Right ventricle myocardium superior (tissue), 1 donor: ENCODE measurements at regions not wholly inside any gene's neighbourhood (a gene's known extent, or its start where the extent isn't known, plus 50 kb on each side); places are given as distances from the start of the nearest gene placed in this dataset.
"Not testable (repeated sequence)": the region's sequence is repeated elsewhere in the genome, so short reads cannot be mapped to it uniquely, and the experiment has no call there.

ENCODE experiments used
- ATAC-seq: fragments of 200-7000 bp; cut with Tn5 transposase; one replicate; pipeline ENCODE4 v1.9.1; 2020; ENCODE audit warnings: mild to moderate bottlenecking; ENCODE audit not compliant: poor library complexity
- DNase-seq: peaks from one replicate; pipeline ENCODE4 v3.0.0-alpha.2; 2020
- intact Hi-C: fragments of 100-400 bp; cut with DNase I; formaldehyde crosslinking; loops from one replicate; pipeline ENCODE4 v1.11.2; 2022
- donor health status: DM: no; HTN: yes; CAD: no; lungs with severe emphysema.

DNA sequence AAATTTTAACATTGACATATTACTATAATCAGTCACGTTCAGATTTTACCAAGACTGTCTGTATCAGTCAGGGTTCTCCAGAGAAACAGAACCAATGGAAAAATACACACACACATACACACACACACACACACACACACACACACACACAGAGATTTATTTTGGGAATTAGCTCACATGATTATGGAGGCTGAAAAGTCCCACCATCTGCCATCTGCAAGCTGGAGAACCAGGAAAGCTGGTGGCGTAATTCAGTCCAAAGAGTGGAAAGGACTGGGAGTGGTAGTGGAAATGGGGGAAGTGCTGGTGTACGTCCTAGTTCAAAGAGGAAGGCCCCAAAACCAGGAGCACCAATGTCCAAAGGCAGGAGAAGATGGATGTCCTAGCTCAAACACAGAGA is 166.4 kb downstream of the AKAIN1 start:
- intact Hi-C loops: no loop called here
- DNase-seq (no peak), ATAC-seq (no peak)

DNA sequence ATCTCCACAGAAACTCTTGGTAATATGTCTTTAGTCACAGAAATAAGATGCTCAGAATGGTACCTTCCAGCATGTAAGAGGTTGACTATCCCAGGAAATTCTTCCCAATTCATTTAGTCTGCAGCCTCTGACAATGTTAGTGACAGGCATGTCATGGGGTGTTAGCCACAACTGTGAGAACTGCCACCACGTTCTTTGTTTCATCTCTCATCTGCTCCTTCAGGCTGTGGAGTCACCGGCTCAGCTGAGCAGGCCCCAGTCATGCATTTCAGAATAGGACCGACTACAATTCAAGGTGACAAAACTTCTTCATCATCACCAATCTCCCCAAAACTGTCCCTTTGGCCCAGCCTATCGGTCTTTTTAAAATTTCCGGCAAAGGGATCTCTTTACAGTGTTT is 167.5 kb downstream of the AKAIN1 start:
- no peak for ATAC-seq
- intact Hi-C loops: no loop called here
- no peak for DNase-seq

DNA sequence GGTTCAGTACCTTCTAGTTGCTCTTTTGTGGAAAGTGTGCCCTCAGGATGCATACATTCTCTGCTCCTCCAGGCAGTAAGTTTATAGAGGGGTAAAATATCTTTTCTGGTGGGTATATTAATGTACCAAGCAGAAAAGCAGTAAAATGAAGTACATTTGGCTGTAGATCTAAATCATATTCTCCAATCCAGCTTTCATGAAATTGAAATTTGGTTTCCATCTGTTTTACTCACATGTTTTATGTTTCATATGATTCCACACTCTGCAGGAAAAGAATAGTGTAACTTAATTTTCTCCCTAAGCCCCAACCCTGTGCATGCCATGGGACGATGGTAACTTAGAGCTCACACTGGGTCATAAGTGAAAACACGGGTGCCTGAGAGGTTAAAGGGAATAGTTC is 172.3 kb downstream of the AKAIN1 start:
- DNase-seq: no peak
- ATAC-seq: no peak
- intact Hi-C loops: no loop called here

DNA sequence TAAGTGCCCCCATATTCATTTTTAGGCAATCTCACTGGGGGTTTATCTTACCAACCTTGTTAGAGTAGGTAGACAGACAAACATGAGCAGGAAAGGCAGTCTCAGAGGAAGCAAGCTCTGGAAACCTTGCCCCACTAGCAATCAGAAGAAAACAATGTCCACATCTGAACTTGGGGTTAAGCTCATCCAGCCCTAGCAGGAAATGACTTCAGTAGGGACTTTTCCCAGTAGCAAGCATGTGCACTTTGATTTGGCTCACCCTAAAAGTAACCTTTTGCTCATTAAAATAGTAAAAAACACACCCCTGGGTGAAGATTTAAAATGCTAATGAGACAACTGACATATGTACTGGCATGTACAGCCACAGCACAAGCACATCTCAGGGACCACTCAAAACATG is 175.5 kb downstream of the AKAIN1 start:
- no peak for ATAC-seq
- DNase-seq: no peak
- intact Hi-C loops: no loop called here

DNA sequence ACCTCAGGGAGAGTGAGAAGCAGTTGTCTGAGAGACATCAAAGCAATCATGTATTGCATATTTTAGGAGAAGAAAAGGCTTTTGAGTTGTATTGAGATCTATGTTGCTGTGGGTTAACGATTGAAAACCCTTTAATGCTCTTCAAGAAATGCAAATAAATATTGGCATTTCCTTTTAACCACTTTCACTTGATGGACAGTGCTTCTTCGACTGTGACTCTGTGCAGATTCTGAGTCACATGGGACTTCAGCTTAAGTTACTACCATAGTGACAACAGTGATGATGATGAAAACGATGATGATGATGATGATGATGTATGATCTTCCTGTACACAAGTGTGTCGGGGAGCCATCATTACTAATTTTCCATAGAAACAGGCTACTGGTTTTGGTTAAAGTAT is 181.8 kb downstream of the AKAIN1 start:
- intact Hi-C loops: no loop called here
- ATAC-seq (no peak), DNase-seq (no peak)

DNA sequence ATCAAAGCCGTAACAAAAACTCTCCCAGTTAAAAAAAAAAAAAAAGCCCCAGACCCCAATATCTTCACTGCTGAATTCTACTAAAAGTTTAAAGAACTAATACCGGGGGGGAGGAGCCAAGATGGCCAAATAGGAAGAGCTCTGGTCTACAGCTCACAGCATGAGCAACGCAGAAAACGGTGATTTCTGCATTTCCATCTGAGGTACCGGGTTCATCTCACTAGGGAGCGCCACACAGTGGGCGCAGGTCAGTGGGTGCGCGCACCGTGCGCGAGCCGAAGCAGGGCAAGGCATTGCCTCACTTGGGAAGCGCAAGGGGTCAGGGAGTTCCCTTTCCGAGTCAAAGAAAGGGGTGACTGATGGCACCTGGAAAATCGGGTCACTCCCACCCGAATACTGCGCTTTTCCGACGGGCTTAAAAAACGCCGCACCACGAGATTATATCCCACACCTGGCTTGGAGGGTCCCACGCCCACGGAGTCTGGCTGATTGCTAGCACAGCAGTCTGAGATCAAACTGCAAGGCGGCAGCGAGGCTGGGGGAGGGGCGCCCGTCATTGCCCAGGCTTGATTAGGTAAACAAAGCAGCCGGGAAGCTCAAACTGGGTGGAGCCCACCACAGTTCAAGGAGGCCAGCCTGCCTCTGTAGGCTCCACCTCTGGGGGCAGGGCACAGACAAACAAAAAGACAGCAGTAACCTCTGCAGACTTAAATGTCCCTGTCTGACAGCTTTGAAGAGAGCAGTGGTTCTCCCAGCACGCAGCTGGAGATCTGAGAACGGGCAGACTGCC is 192.8 kb downstream of the AKAIN1 start:
- intact Hi-C loops, ATAC-seq, DNase-seq: not testable (repeated sequence)

DNA sequence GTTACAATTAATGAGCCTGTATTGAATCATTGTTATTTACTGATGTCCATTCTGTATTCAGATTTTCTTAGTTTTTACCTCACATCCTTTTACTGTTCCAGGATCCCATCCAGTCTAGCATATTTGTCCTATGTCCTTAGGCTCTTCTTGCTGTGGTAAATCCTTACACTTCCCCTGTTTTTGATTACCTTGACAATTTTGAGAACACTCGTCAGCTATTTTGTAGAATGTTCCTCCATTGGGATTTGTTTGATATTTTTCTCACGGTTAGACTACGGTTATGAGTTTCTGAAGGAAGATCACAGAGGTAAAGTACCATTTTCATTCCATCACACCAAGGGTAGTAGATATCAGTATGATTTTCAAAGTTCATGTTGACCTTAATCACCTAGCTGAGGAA is 202.3 kb downstream of the AKAIN1 start:
- DNase-seq: no peak
- intact Hi-C loops: no loop called here

DNA sequence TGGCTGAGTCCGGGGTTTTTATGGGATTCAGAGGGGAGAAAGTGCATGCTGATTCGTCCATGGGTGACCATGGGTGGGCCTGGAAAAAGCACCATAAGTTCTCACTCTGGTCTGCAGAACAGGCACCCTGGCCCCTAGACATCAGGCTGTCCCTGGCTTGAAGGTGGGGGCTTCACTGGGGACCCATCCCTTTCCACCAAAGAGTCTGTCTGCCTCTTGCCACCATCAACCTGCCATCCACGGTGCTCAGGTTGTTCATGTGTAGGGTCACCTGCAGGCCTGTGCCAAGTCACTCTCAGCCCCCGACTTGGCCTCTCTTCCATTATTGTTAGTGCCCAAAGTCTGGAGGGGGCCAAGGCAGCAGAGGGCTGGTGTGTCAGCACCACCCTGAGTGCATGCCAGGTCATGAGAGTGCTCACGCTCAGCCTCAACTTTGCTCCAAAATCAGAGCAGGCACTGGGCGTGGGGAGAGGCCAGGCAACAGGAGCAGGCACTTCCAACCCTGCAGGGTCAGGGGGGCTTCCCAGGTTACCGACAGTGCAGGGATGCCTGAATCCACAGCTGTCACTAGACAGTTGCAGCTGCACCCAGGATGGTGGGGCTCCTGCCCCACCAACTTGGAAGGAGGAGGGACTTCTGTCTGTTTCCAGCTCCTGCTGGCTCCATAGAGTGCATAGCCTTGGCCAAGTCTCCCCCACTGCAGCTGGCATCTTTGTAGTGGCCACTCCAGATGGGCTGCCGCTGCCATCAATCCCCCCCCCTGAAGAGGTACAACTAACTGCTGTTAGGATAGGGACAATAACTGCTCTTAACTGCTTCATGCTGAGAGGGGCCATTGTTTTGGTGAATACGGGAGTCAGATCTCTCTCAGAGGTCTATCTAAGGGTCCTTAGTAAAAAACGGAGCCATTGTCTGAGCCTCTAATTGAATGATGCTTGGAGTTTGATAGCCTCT is 209.3 kb downstream of the AKAIN1 start:
- ATAC-seq: no peak
- intact Hi-C loops: no loop called here
- no peak for DNase-seq

More for the DNA sequence above, 202.3 kb downstream of the AKAIN1 start:
- no peak for ATAC-seq

DNA sequence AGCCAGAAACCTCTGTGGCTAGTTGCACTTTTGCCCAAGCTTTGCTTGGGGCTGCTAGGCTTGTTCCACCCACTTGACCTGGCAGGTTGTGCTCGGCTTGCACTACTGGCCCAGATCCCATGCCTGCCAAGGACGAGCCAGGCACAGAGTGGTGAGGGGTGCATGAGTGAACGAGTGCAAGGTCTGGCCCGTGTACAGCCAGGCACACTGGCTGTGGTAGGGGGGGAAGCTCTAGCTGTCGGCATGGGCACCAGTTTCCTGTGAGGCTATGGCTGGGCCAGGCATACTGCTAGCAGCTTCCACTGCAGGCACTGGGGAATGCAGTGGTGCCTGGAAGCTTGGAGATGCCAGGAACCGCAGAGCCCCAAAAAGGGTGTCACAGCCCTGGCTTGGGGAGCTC is 210.4 kb downstream of the AKAIN1 start:
- no peak for DNase-seq
- intact Hi-C loops: no loop called here
- no peak for ATAC-seq

DNA sequence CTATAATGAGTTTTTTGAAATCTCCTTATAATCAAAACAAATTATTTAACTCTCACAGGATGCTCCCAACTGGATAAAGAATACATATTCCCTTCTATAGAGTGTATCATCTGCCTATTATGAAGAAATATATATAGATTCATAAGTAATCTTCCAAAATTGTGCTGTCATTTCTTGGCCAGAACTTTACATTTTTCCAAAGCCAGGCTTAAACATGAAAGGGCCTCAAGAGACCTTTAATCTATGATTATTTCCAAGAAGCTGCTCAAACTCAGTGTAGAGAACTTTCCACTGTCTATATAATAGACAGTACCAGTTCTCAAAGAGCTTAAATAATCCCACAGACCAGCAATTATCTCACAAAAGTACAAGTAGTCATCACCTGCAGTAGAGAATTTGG is 211.0 kb downstream of the AKAIN1 start:
- intact Hi-C loops: no loop called here
- no peak for DNase-seq
- no peak for ATAC-seq

DNA sequence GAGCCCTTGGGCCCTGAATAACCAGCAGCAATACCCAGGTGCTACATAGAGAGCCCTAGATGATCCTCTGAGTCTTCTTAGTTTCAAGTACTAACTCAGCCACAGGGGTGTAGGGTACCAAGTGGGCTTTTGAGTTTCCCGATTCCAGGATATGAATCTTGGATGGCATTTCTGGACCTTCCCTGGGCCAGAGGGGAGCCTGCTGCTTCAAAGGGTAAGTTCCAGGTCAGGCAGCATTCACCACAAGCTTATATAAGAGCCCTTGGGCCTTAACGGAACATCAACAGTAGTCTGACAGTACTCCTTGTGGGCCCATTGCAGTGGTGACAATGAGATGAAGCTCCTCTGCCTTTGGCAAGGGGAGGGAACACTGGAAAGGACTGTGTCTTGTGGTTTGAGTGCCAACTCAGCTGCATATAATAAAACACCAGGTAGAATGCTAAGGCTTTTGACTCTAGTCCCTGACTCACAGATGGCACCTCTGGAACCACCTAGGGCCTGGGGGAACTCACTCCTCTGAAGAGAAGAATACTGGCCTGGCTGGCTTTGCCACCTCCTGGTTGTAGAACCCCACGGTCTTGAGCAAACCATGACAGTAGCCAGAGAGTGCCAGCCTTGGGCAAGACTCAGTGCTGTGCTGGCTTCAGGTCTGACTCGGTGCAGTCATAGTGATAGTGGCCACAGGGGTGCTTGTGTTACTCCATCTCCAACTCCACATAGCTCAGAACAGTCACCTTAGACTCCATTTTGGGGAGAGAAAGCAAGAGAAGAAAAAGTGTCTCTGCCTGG is 235.7 kb downstream of the AKAIN1 start:
- intact Hi-C loops: no loop called here
- ATAC-seq (no peak), DNase-seq (no peak)

DNA sequence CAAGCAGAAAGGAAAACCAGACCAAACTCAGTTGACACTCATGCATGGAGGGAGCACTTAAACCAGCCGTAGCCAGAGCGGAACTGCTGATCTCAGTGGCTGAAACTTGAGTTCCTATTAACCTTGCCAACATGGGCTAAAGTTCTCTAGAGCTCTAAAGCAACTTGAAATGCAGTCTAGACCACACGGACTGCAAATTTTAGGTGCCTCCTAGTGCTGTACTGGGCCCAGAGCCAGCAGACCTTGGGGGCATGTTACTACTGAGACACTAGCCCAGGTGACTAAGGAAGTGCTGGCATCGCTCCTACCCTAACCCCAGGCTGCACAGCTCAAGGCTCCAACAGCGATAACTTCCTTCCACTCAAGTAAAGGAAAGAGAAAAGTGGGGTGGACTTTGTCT is 236.5 kb downstream of the AKAIN1 start:
- intact Hi-C loops: no loop called here
- ATAC-seq (no peak), DNase-seq (no peak)

DNA sequence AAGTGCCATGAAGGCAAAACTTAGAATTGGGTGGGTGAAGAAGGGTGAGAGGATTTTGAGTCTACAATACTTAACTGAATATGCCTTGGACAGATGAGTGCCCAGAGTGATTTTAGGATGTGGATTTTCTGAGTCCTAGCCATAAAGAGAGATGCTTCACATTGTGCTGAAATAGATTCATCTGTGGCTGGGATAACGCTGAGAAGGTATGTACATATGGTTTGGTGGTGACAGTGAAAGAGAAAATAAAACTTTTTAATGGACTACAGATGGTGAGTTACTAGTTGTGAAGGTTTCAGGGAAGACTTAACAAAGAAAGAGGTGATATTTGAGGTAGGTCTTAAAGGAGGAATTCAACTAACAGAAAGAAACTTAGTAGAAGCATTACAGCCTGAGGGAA is 265.8 kb downstream of the AKAIN1 start:
- intact Hi-C loops: no loop called here

DNA sequence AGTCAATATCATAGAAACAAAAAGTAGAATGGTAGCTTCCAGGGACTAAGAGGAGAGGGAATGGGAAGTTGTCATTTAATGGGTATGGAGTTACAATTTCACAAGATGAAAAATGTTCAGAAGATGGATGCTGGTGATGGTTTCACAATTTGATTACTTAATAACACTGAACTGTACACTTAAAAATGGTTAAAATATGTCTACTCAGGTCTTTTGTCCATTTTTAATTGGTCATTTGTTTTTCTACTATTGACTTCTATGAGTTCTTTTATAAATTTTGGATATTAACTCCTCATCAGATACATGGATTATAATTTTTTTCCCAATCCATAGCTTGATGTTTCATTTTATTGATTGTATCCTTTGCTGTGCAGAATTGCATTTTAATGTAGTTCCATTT is 275.5 kb downstream of the AKAIN1 start:
- no peak for ATAC-seq
- DNase-seq: no peak
- intact Hi-C loops: no loop called here

More for the DNA sequence above, 265.8 kb downstream of the AKAIN1 start:
- no peak for ATAC-seq
- DNase-seq: no peak

DNA sequence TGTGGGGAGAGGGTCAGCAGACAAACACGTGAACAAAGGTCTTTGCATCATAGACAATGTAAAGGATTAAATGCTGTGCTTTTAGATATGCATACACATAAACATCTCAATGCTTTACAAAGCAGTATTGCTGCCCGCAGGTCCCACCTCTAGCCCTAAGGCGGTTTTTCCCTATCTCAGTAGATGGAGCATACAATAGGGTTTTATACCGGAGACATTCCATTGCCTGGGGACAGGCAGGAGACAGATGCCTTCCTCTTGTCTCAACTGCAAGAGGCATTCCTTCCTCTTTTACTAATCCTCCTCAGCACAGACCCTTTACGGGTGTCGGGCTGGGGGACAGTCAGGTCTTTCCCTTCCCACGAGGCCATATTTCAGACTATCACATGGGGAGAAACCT is 279.5 kb downstream of the AKAIN1 start:
- intact Hi-C loops, DNase-seq, ATAC-seq: not testable (repeated sequence)

DNA sequence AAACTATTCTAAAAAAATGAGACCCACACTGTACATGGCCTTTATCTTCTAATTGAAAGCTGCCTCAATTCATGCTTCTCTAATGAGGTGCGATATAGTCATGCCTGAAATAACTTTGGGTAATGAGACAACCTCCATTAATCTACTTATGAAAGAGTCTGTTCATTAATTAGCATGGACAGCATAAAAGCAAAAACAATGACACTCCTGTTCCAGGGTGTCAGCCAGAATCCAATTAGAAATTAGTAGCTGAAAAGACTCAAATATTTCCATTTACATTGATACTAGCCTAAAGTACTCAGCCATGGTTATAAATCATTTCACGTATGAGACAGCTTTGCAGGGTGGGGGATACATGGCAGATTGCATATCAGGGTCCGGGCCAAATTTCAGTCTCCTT is 288.7 kb downstream of the AKAIN1 start:
- no peak for DNase-seq
- no peak for ATAC-seq
- intact Hi-C loops: no loop called here

DNA sequence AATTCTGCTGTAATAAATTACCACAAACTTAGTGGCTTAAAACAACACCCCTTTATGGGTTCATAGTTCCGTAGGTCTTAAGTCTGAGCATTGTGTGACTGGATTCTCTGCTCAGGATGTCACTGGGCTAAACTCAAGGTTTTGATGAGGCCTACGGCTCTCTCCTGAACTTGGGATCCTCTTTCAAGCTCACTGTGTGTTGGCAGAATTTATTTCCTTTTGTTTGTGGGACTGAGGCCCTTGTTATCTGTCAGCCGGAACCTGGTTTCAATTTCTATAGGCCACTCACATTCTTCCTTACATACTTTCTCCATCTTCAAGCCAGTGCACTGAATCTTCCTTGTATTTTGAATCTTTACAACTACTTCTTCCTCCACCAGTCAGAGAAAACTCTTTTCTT is 290.2 kb downstream of the AKAIN1 start:
- intact Hi-C loops: no loop called here
- ATAC-seq: no peak

DNA sequence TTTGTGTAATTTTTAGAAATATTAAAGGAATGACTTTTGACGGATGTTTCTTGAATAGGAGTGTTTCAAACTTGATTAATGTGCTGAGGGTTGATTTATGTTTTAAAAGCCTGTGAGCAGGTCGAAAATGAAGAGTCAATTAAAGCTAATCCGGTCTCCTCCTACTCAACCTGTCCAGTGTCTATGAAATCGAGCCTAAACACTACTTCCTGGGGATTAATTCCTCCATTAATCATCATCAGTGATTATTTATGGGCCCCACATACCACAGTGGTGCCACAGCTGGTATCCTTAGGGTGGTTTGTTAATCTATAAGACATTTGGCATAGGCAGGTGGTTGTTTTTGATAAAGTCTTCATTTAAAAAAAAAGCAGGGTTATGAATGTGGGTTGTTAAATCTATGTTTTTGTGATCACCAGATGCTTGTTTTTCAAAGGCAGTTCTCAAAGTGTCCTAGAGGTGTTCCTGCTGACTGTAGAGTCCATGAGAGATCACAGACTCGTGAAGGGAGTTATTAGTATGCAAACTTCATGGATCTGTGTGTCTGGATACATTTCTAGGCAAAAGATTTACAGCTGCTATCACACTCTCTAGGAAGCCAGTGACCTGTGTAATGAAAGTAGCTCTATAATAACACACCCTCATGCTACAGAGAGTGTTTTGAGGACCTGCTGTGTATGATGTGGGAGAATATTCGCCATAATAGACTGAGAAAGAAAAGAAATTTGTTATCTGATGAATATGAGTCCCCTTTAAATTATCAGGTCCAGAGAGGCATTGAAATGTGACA is 308.6 kb downstream of the AKAIN1 start:
- ATAC-seq: no peak
- intact Hi-C loops: no loop called here
- no peak for DNase-seq

More for the DNA sequence above, 290.2 kb downstream of the AKAIN1 start:
- no peak for DNase-seq
